HG02885 (cell line): ENCODE measurements at regions not wholly inside any gene's neighbourhood (a gene's known extent, or its start where the extent isn't known, plus 50 kb on each side); places are given as distances from the start of the nearest gene placed in this dataset.

Source experiments
- ATAC-seq: cut with Tn5 transposase; IDR thresholded peaks from one replicate; pipeline ENCODE4 v1.9.1; 2021; ENCODE audit warnings: mild to moderate bottlenecking; ENCODE audit not compliant: unreplicated experiment, poor library complexity

DNA sequence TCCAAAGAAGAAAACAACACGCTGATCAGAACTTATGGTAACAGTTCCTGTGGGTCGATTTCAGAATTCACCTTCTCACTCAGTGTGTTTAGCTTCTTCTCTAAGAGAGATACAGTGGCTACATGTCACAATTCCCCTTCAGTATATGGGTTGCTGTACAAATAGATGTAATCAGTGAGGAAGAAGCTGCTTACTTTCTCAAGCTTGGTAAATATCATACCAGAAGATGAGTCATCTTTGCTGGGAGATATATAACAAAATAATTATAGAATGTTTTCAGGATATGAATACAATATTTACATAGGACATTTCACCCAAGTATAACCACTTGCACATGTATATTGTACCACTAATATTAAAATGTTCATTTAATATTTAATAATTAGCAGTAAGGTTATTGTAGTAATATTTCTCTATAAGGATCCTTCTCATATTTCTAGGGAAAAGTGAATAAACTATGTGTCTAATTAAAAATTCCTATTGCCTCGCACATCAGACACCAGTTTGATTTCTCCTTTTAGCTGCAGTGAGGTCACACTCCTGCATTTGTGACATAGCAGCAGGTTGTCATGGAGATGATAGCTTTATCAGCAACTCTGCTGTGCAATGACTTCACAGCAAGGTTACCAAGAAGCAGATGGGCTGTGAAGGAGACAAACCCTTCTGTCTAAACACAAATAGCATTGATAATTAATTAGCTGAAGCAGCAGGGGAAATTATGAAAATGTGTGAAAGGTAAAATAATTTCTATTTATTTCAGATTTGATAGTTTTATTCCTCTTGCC, 211.4 kb downstream of the TUSC7 start:
- no peak for ATAC-seq

DNA sequence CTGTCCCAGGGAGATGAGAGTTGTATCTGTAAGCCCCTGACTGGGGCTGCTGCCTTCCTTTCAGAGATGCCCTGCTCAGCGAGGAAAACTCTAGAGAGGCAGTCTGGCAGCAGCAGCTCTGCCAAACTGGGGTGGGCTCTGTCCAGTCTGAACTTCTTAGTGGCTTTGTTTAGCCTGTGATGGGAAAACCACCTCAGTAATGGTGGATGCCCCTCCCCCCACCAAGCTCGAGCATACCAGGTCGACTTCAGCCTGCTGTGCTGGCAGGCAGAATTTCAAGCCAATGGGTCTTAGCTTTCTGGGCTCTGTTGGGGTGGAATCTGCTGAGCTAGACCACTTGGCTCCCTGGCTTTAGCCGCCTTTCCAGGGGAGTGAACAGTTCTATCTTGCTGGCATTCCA, 218.3 kb downstream of the TUSC7 start:
- no peak for ATAC-seq

DNA sequence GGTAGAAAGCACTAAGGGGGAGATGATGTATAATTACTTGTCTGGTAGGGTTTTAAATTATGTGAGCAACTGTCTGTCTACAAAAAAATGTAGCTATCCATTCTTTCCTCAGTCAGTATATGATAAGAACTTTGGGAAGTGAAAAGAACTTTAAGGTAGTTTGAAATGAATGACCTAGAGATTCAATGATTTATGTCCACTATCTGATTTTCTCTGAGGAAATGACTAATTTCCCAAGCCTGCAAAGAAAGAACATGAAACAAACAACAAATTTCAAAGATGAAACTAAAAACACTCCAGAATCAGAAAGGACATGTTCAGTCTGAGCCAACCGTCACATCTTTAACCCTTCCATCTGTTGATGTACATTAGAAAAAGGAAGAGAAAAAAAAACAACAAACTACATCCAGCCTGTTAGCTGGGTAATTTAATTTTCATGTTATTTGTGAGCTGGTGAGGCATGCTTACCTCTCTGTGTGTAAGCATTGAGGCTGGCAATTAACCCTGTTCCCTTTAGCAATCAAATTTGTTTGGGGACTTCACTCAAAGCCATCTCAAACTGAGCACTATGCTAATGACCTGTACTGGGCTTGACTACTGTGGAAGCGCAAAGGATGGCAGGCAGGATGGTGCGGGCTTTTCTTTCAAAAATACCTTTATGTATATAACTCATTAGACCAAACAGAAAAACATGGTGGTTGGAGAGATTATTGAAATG, 220.1 kb downstream of the TUSC7 start:
- no peak for ATAC-seq

DNA sequence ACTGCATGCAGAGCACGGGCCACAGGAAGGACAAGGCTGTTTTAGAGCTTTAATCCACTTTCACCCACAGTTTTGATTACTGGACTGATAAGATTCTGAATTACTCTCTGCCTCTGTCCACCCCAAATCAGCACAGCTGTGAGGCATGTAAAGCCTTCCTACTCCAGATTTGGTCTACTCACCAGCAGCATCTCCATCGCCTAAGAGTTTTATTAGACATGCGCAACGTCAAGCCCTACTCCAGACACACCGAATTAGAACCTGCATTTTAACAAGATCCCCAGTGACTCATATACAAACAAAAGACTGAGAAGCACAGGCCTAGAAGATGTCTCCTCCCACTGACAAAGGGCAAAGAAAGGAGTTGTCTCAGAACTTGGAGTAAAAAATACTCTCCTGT, 221.2 kb downstream of the TUSC7 start:
- ATAC-seq: no peak

DNA sequence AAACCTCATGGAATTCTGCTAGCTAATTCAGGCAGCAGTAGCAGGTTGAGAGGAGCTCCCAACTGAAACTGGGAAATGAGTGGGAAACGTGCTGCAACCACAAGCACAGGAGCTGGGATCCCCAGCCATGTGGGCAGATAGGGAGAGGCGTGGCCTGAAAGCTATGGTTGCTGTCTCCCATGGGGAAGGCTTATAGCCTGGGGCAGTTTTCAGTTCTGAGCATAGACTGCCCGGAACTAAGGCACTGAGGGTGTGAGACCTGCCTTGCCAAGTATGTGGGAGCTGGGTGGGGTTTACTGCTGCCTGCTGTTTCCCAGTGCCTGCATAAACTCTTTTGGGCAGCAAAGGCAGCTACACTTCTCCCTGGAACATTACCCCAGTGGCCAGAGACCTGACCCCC, 229.5 kb downstream of the TUSC7 start:
- no peak for ATAC-seq

DNA sequence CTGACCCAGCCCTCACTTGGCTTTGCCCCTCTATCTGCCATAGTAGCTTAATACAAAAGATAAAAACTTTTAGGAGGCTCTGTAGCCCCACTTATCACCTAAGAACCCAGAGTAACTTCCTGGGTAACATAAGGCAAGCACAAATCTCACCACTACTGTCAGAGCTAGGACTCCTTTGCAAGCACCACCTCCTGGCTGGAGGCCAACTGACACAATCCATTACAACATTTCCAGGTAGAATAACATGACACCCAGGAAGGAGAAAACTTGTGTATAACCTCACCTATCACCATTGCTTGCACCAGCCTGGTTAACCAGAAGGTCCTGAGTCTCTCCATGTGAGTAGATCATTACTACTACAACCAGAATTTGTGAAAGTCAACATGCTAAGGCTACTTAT, 230.0 kb downstream of the TUSC7 start:
- ATAC-seq: no peak

DNA sequence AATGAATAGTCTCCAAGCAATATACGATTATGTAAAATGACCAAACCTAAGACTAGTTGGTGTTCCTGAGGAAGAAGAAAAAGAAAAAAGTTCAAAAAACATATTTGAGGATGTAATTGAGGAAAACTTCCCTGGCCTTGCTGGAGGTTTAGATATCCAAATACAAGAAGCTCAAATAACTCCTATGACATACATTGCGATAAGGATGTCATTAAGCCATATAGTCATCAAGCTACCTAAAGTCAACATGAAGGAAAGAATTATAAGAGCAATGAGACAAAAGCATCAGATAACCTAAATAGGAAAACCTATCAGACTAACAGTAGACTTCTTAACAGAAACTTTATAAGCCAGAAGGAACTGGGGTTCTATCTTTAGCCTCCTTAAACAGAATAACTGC, 231.1 kb downstream of the TUSC7 start:
- ATAC-seq: no peak

DNA sequence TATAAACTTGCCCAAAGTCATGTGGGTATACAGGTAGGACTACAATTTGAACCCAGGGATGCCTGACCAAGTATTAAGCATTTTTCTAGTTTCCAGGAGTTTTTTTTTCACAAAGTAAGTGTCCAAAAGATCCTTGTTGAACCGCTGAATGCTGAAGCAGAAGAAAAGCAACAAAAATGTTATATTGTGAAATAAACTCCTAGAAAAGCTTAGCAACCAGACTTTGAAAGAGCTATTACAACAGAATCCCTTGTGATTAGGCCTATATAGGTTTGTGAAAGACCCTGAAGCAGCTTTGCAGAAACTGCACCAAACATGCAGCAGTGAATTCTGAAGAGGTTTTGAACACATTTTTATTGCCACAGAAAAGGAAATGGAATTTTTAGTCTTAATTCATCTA, 236.8 kb downstream of the TUSC7 start:
- no peak for ATAC-seq

DNA sequence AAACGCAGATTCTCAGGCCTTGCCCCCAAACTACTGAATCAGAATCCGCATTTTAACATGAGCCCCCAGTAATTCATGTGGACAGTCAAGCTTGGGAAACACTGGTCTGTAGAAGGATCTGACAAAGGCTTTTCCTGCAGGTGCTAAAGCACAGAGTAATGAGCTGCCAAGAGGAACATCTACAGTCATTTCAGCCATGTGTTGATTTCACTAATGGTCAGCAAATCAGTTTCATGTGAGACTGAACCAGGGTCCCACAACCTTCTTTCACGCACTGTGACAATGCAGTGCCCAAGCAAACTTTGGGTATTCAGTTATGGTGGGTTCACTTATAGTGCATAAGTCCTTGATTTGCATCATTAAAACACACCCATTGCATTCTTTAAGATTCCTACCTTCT, 237.6 kb downstream of the TUSC7 start:
- ATAC-seq: no peak

DNA sequence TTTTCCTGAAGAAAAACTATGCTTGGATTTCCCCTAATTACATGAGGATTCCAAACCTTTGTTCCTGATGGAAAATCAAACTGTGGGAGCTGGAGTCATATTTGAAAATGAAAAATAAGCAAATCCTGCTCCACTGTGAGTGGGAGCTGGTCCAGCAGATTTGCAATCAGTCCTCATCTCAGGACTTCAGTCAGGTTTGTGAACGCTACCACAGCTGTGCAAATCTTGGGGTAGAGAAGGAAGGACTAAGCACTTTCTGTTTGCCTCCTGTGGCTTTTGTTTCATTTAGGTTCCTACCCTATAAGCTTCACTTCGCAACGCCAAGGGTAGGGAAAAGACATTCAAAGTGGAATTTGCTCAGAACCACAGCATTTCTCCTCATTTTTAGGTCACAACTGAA, 238.2 kb downstream of the TUSC7 start:
- no peak for ATAC-seq

DNA sequence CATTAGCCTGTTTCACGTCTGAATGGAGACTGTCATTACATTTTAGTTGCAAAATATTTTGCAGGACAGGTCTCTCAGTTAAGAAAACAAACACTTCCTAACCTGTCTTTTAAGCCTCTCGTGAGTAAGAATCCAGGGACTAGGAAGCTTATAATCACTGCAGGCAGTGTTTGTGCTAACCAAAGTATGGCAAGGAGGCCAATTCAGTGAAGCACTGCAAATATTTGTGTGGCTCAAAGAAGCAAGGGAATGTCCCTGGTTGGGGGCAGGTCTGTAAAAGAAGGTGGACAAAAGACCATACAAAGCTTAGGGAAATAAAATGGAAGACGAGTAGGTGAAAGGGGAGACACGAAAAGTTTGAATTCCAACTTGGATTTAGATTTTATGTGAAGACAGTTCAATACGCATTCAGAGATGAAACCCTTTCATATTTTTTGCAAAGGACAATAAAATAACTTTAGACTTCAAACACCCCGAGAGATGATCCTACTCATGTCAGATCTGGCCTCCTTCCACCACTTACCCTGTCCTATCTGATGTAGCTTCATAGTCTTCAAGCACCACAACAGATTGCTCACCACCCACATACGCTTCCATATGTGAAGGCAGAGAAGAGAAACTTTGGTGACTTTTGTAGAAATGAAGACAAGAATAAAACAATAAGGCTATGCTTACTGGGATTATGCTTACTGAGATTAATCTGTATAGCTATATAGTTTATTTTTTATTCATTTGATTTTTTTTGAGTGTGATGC, 240.9 kb downstream of the TUSC7 start:
- ATAC-seq: no peak

DNA sequence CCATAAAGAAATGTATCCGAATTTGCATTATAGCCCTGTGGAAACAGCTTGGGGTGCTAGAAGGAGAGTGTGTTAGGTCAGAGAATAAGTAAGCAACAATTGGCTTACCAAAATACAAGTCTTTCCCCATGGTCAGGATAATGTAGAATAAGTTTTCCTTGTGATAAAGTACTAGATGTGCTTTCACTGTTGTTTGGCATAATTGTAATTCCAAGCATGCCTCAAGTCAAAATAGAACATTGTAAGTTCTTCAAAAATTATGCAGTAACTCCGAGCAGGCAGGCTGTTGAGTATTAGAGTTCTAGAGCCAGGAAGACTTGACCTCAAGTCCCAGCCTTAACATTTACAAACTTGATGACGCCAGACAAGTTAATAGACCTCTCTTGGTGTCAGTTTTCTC, 242.0 kb downstream of the TUSC7 start:
- ATAC-seq: no peak

DNA sequence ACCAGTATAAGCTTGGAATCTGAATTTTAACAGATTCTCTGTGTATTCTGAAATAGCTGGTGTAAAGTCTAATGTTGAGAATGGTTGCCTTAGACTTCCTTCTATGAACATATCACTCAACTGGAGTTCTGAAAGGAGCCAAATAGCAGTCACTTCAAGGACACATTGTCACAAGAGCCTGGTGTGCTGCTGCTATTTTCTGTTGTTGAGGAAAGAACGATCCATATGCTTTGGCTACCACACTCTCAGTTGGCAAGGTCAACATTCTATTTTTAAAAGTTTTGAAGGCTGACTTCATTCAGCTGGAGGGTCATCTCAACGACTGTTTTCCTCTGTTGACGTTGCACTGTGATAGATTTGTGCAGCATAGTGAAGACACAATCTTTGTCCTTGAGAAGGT, 248.7 kb downstream of the TUSC7 start:
- no peak for ATAC-seq

DNA sequence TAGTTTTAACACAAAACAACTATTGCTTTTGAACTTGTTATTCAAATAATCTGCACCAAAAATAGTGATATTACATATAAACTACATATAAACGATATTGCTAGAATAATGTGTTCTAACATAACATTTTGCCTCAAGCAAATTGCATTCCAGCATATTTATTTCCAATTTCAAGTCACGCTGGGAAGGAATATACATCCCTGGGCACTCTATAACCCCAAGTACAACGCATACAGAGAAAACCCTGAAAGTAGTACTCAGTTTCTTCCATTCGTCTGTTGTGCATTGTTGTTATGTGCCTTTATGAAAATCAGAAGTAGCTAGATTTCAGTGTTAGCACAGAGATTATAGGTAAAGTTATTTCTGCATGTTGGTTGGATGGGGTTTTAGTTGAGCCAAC, 251.5 kb downstream of the TUSC7 start:
- ATAC-seq: no peak

DNA sequence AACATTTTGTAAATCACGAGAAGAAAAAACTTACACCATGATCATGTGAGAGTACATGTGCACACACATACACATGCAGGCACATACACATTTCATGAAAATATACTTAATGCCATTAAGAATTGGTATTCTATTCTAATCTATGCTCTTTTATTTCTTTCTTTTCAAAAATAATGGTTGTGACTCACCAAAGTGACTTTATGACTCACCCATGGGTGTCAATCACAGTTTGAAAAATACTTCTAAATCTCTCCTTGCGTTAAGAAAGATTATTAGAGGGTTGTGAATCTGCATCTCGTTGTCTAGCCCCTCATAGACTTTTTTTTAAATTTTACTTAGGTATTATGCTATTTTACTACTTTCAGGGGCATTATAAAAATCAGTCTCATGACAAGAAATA, 254.2 kb downstream of the TUSC7 start:
- no peak for ATAC-seq

DNA sequence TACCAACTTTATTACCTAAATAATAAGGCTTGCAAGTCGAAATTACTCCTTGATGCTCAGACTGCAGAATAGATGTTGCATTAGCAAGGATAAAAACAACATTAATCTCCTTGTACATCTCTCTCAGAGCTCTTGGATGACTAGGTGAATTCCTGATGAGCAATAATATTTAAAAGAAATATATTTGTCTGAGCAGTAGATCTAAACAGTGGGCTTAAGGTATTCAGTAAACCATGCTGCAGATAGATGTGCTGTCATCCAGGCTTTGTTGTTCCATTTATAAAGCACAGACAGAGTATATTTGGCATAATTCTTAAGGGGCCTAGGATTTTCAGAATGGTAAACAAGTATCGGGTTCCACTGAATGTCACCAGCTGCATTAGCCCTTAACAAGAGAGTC, 257.1 kb downstream of the TUSC7 start:
- no peak for ATAC-seq

DNA sequence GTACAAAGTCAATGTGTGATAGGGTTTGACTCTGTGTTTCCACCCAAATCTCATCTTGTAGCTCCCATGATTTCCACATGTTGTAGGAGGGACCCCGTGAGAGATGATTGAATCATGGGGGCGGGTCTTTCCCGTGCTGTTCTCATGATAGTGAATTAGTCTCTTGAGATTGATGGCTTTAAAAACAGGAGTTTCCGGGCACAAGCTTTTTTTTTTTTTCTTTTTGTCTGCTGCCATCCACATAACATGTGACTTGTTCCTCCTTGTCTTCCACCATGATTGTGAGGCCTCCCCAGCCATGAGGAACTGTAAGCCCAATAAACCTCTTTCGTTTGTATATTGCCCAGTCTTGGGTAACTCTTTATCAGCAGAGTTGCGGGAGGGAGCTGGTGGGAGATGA, 259.6 kb downstream of the TUSC7 start:
- no peak for ATAC-seq

DNA sequence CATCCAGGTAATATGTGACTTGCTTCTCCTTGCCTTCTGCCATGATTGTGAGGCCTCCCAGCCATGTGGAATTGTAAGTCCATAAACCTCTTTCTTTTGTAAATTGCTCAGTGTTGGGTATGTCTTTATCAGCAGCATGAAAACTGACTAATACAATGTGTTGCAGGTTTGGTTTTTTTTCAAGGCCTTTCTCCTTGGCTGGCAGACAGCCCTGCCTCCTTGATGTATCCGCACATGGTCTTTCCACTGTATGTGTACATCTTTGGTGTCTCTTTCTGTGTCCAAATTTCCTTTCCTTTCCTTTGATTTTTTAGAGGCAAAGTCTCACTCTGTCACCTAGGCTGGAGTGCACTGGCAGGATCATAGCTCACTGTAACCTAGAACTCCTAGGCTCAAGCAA, 260.1 kb downstream of the TUSC7 start:
- no peak for ATAC-seq

DNA sequence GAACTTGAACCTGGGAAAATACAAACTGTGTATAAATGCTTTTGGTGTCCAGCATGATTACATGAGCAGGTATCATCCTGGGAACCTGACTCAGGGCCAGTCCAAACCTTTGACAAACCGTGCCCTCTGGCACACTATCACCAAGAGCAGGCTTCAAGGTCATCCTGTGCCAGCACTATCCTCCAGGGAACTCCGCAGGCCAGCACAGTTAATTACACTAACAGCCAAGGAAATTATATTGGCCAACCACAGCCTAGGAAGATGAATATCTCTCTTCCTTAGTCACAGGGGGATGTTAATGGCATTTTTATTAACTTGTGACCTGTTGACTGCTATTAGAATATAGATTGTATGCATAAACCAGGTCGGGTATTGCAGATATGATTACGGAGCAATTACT, 262.0 kb downstream of the TUSC7 start:
- ATAC-seq: no peak

DNA sequence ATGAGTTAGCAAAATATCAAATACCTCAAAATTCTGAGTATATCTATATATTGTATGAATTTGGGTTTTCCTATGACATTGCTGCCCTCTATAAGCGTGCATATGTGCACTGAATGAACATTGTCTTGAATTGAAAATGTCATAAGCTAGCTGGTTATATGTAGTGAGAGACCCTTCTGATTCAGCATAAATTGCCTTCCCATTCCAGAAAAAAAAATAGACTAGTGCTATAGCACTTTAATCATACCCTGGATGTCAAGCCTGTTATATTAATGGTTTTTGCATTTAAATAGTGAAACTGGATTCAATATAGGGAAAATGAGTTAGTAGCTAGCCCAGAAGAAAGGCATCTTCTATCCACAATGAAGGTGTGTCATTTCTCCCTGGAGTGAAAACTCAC, 265.1 kb downstream of the TUSC7 start:
- no peak for ATAC-seq

DNA sequence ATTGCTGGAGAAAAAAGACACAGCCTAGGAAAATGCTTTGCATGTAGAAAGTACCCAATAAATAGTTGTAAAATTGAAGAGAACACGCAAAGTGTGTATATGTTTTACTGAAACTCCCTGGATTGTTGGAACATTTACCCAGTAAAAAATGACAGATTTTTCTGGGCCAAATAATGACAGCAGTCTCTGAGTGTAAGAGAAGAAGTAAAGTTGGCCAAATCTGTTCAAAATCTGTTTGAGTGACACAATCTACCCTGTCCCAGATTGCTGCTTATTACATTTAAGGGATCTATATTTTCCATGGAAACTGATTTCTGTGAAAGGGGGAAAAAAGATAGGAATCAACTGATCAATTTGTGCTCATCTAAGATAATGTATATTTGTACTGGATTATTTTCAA, 267.9 kb downstream of the TUSC7 start:
- no peak for ATAC-seq
